A673 (cell line): ENCODE measurements at regions not wholly inside any gene's neighbourhood (a gene's known extent, or its start where the extent isn't known, plus 50 kb on each side); places are given as distances from the start of the nearest gene placed in this dataset.

Source experiments
- BruUV-seq: library from RNA; stranded (reverse); fragments of 400-500 nt; replicated peaks from 2 replicates; lab custom pipeline; 2021; lab: Mats Ljungman, UMichigan
- CTCF ChIA-PET: fragments of 300-600 bp; sonication (Branson Sonifier 250); formaldehyde crosslinking; loops from one replicate; lab custom pipeline; 2022; ENCODE audit warnings: antibody characterized with exemption; lab: Charles Lee
- POLR2A ChIA-PET: fragments of 300-600 bp; sonication (Branson Sonifier 250); formaldehyde crosslinking; loops from one replicate; lab custom pipeline; 2022; ENCODE audit warnings: antibody characterized with exemption; ENCODE audit not compliant: low non-redundant PET; lab: Charles Lee
- DNase-seq: peaks from one replicate; pipeline ENCODE4 v3.0.0-alpha.2; 2015; ENCODE audit warnings: low spot score
- H3K27ac ChIP-seq: fragments of 200-600 bp; sonication (generic); 2 replicates; pipeline ENCODE4 v1.5.1; 2016; ENCODE audit warnings: mixed run types, low read depth, mild to moderate bottlenecking, mixed read lengths, antibody characterized with exemption, low read length; ENCODE audit not compliant: poor library complexity, severe bottlenecking
- H3K27me3 ChIP-seq: fragments of 200-600 bp; sonication (generic); replicated peaks from 2 replicates; pipeline ENCODE4 v1.6.1; 2017; ENCODE audit warnings: mixed run types, low read depth, mild to moderate bottlenecking, mixed read lengths, antibody characterized with exemption, low read length; ENCODE audit not compliant: insufficient read depth, poor library complexity
- H3K36me3 ChIP-seq: fragments of 200-600 bp; sonication (generic); 2 replicates; pipeline ENCODE4 v1.6.1; 2016; ENCODE audit warnings: mixed run types, mild to moderate bottlenecking, mixed read lengths, antibody characterized with exemption, low read length; ENCODE audit not compliant: insufficient read depth, poor library complexity, severe bottlenecking
- H3K4me1 ChIP-seq: fragments of 200-600 bp; sonication (generic); 2 replicates; pipeline ENCODE4 v1.6.1; 2017; ENCODE audit warnings: mixed run types, mild to moderate bottlenecking, mixed read lengths, antibody characterized with exemption, low read length; ENCODE audit not compliant: insufficient read depth, poor library complexity, severe bottlenecking
- H3K4me3 ChIP-seq: fragments of 200-600 bp; sonication (generic); 2 replicates; pipeline ENCODE4 v1.5.1; 2016; ENCODE audit warnings: low read depth, mixed run types, mild to moderate bottlenecking, mixed read lengths, low read length; ENCODE audit not compliant: poor library complexity, severe bottlenecking
- H3K9me3 ChIP-seq: fragments of 200-600 bp; sonication (generic); 2 replicates; pipeline ENCODE4 v1.6.1; 2016; ENCODE audit warnings: mixed run types, low read depth, mild to moderate bottlenecking, mixed read lengths, antibody characterized with exemption, low read length; ENCODE audit not compliant: poor library complexity, severe bottlenecking
- CTCF ChIP-seq: fragments of 300-800, 200-600 bp; sonication (generic); conservative IDR thresholded peaks from 2 replicates; pipeline ENCODE4 v1.5.1; 2017; ENCODE audit warnings: low read depth, mild to moderate bottlenecking, antibody characterized with exemption, low read length, moderate library complexity, mixed read lengths
- EZH2 ChIP-seq: fragments of 200-600 bp; sonication (generic); IDR thresholded peaks from 2 replicates; pipeline ENCODE4 v1.6.1; 2017; ENCODE audit warnings: borderline replicate concordance, low read depth, mild to moderate bottlenecking, mixed read lengths, antibody characterized with exemption, low read length; ENCODE audit not compliant: poor library complexity, severe bottlenecking
- intact Hi-C: fragments of 100-400 bp; cut with micrococcal nuclease; formaldehyde crosslinking; loops from one replicate; pipeline ENCODE4 v1.10.0; 2022; ENCODE audit not compliant: unreplicated experiment

GRCh38 chr13:83798731-83799130 is 83.5 kb downstream of the SLITRK1 start:
- CTCF ChIA-PET: no interaction called here
- peaks cover 4% of the 10 kb centered on the region for H3K4me1 ChIP-seq
- POLR2A ChIA-PET: no interaction called here
- no peak for DNase-seq
- no peak overlapping the region for H3K27ac ChIP-seq
- H3K36me3 ChIP-seq: no peaks in the 10 kb centered on the region
- no peak for TF ChIP-seq EZH2
- no peak for TF ChIP-seq CTCF
- no peak overlapping the region for H3K4me3 ChIP-seq
- no peaks in the 10 kb centered on the region for H3K9me3 ChIP-seq
- no peaks in the 10 kb centered on the region for H3K27me3 ChIP-seq
- intact Hi-C loops: no loop called here
- no TSS peak for BruUV-seq

GRCh38 chr13:83796364-83796763 is 85.9 kb downstream of the SLITRK1 start:
- BruUV-seq: no TSS peak
- Histone ChIP-seq H3K9me3 (no peaks in the 10 kb centered on the region), H3K36me3 (no peaks in the 10 kb centered on the region), H3K27me3 (no peaks in the 10 kb centered on the region), H3K4me3 (no peak overlapping the region), H3K27ac (no peak overlapping the region), H3K4me1 (peaks cover 4% of the 10 kb centered on the region)
- intact Hi-C loops: no loop called here
- TF ChIP-seq EZH2 (no peak), CTCF (no peak)
- POLR2A ChIA-PET: no interaction called here
- DNase-seq: peak; percentile 4
- CTCF ChIA-PET: no interaction called here

DNA sequence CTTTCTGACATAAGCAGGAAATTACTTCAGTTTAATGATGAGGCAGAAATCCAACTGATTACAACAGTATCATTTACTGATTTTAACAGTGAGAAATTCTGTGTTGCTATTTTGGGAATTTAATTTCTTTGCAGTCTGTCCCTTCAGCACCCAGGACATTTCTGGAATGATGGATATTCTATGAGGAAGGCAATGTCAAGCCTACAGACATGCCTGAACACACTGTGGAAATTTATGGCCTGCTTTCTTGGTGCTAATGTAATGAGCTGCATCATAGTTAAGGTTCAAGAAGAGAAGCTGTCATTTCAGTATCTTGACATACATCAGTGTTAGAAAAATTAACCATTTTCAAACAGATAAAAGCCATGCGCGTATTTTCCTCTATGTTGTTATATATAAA is 87.7 kb downstream of the SLITRK1 start:
- CTCF ChIA-PET: no interaction called here

More for the DNA sequence above, 87.7 kb downstream of the SLITRK1 start:
- no peak for DNase-seq
- POLR2A ChIA-PET: no interaction called here
- H3K36me3 ChIP-seq: no peaks in the 10 kb centered on the region
- H3K9me3 ChIP-seq: no peaks in the 10 kb centered on the region
- peaks cover 4% of the 10 kb centered on the region for H3K4me1 ChIP-seq
- no peaks in the 10 kb centered on the region for H3K27me3 ChIP-seq
- intact Hi-C loops: no loop called here
- no peak overlapping the region for H3K4me3 ChIP-seq
- no TSS peak for BruUV-seq
- TF ChIP-seq EZH2 (no peak), CTCF (no peak)
- H3K27ac ChIP-seq: no peak overlapping the region
